Endodermal cell (in vitro differentiated cells): ENCODE measurements at regions not wholly inside any gene's neighbourhood (a gene's known extent, or its start where the extent isn't known, plus 50 kb on each side); places are given as distances from the start of the nearest gene placed in this dataset.

Experiments
- DNase-seq: peaks from one replicate; pipeline ENCODE4 v3.0.0-alpha.2; 2017
- H3K27ac ChIP-seq: 2 replicates; pipeline ENCODE4 v1.5.1; 2013; ENCODE audit warnings: mild to moderate bottlenecking, low read depth, low read length, moderate library complexity
- H3K27me3 ChIP-seq: 2 replicates; pipeline ENCODE4 v1.6.1; 2013; ENCODE audit warnings: mild to moderate bottlenecking, low read length, moderate library complexity; ENCODE audit not compliant: insufficient read depth, control insufficient read depth, poor library complexity, severe bottlenecking
- H3K36me3 ChIP-seq: 2 replicates; pipeline ENCODE4 v1.7.0; 2013; ENCODE audit warnings: mild to moderate bottlenecking, low read length, moderate library complexity; ENCODE audit not compliant: control insufficient read depth, insufficient read depth
- H3K4me1 ChIP-seq: one replicate; pipeline ENCODE4 v1.7.0; 2013; ENCODE audit warnings: low read length; ENCODE audit not compliant: control insufficient read depth, insufficient read depth
- H3K4me3 ChIP-seq: 2 replicates; pipeline ENCODE4 v1.5.1; 2013; ENCODE audit warnings: mild to moderate bottlenecking, low read length, moderate library complexity
- H3K9ac ChIP-seq: 2 replicates; pipeline ENCODE4 v1.6.1; 2013; ENCODE audit warnings: mild to moderate bottlenecking, low read length, moderate library complexity; ENCODE audit not compliant: poor library complexity, severe bottlenecking; ENCODE audit errors: extremely low read depth
- H3K9me3 ChIP-seq: 2 replicates; pipeline ENCODE4 v1.6.1; 2013; ENCODE audit warnings: mild to moderate bottlenecking, low read length, moderate library complexity; ENCODE audit not compliant: control insufficient read depth
- H3K27ac Mint-ChIP-seq: 2 replicates; pipeline ENCODE4 v1.8.0; 2020; ENCODE audit warnings: mixed read lengths
- H3K27me3 Mint-ChIP-seq: 2 replicates; pipeline ENCODE4 v1.8.0; 2021; ENCODE audit warnings: mild to moderate bottlenecking, mixed read lengths; ENCODE audit not compliant: insufficient read depth
- H3K36me3 Mint-ChIP-seq: 2 replicates; pipeline ENCODE4 v1.8.0; 2020; ENCODE audit warnings: low read depth, mixed read lengths
- H3K4me1 Mint-ChIP-seq: 2 replicates; pipeline ENCODE4 v1.8.0; 2020; ENCODE audit warnings: mixed read lengths
- H3K4me3 Mint-ChIP-seq: 2 replicates; pipeline ENCODE4 v1.8.0; 2020; ENCODE audit warnings: mild to moderate bottlenecking, moderate library complexity, mixed read lengths
- H3K9me3 Mint-ChIP-seq: 2 replicates; pipeline ENCODE4 v1.8.0; 2020; ENCODE audit warnings: mild to moderate bottlenecking, mixed read lengths
- WGBS, 2 experiments: methylation state at CpG; one replicate each; pipeline versions ENCODE4 v1.1.5 to v1.1.7; 2013; ENCODE audit warnings: missing lambda C conversion rate in 2 of 2, mixed read lengths in 1 of 2; ENCODE audit not compliant: insufficient coverage in 1 of 2, insufficient read length in 1 of 2; 5-methylcytosine and 5-hydroxymethylcytosine counted together
- TF ChIP-seq, protein P1 (sequence below): fragments of 200-600 bp; sonication (generic); conservative IDR thresholded peaks from 2 replicates; pipeline ENCODE4 v1.5.0; 2021; ENCODE audit warnings: antibody characterized with exemption, mild to moderate bottlenecking

DNA sequence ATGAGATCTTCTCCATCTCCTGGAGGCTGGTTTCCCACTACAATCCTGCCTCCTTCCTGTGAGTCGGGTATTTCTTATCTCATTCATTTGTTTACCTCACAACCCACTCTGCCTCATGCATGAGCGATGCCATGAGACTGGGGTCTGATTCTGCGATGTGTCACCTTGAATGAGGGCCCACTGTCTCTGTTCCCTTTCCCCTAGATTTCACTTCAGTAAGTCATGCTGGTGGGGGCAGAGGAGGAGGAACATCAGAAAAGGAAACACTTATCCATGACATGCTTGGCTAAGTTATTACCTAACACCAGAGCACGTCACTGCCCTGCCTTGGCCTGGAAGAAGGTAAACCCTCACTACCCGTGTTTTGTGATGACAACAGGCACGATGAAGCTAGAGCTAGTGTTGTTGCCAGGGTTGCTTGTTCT, 337.4 kb upstream of the PRDM1 start:
- Histone ChIP-seq H3K27ac (no peak overlapping the region), H3K4me3 (no peak overlapping the region), H3K27me3 (no peaks in the 10 kb centered on the region), H3K9ac (no peak overlapping the region), H3K4me1 (no peaks in the 10 kb centered on the region), H3K36me3 (no peaks in the 10 kb centered on the region), H3K9me3 (no peaks in the 10 kb centered on the region)
- H3K9me3 Mint-ChIP-seq: no peaks in the 10 kb centered on the region
- TF ChIP-seq, protein P1, sequence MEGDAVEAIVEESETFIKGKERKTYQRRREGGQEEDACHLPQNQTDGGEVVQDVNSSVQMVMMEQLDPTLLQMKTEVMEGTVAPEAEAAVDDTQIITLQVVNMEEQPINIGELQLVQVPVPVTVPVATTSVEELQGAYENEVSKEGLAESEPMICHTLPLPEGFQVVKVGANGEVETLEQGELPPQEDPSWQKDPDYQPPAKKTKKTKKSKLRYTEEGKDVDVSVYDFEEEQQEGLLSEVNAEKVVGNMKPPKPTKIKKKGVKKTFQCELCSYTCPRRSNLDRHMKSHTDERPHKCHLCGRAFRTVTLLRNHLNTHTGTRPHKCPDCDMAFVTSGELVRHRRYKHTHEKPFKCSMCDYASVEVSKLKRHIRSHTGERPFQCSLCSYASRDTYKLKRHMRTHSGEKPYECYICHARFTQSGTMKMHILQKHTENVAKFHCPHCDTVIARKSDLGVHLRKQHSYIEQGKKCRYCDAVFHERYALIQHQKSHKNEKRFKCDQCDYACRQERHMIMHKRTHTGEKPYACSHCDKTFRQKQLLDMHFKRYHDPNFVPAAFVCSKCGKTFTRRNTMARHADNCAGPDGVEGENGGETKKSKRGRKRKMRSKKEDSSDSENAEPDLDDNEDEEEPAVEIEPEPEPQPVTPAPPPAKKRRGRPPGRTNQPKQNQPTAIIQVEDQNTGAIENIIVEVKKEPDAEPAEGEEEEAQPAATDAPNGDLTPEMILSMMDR: no peak
- no peaks in the 10 kb centered on the region for H3K36me3 Mint-ChIP-seq
- peaks cover 24% of the 10 kb centered on the region for H3K4me1 Mint-ChIP-seq
- no peak overlapping the region for H3K4me3 Mint-ChIP-seq
- H3K27ac Mint-ChIP-seq: no peak overlapping the region
- 80 to 94% methylated on average over 4 to 6 of the region's 6 CpGs for WGBS, 2 experiments
- no peak for DNase-seq
- H3K27me3 Mint-ChIP-seq: no peaks in the 10 kb centered on the region

DNA sequence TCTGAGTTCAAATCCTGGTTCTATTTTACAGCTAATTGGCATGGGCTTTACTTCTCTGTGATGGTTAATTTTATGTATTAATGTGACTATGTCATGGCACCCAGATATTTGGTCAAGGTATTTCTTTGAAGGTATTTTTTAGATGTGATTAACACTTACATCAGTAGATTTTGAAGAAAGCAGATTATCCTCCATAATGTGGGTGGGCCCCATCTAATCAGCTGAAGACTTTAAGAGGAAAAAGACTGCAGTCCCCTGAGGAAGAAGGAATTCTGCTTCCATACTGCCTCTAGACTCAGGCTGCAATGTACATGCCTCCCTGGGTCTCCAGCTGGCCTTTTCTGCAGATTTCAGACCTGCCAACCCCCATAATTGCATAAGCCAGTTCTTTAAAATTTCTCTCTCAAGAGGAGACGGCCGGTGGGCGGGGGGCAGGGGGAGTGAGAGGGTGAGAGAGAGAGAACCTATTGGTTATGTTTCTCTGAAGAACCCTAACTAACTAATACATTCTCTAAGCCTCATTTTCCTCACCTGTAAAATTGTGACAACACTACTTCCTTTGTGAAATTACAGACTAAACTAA, 338.2 kb upstream of the PRDM1 start:
- DNase-seq: no peak
- Histone ChIP-seq H3K4me3 (no peak overlapping the region), H3K9ac (no peak overlapping the region), H3K9me3 (no peaks in the 10 kb centered on the region), H3K27me3 (no peaks in the 10 kb centered on the region), H3K4me1 (no peaks in the 10 kb centered on the region), H3K27ac (no peak overlapping the region), H3K36me3 (no peaks in the 10 kb centered on the region)
- WGBS, 2 experiments: 100% methylated on average over 2 of the region's 3 CpGs; no CpG with 5 or more reads in 1 of the 2 experiments
- Mint-ChIP-seq H3K9me3 (no peaks in the 10 kb centered on the region), H3K4me3 (no peak overlapping the region), H3K27me3 (no peaks in the 10 kb centered on the region), H3K27ac (no peak overlapping the region), H3K36me3 (no peaks in the 10 kb centered on the region), H3K4me1 (peaks cover 20% of the 10 kb centered on the region)
- TF ChIP-seq, protein P1: no peak

DNA sequence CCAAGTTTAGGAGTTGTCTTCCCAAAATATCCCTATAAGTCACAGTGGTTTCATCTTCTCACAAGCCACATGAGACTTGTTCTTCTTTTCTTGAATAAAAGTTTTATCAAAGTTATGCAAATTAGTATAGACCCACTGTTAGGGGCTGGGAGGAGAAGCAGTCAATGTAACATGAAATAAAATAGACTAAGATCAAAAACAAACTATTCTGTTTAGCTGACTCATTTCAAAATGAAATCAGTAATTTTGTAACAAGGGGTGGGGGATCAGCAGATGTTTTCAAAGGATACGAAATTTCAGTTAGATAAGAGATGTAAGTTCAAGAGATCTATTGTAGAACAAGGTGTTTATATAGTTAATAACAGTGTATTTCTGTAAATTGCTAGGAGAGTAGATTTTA, 339.6 kb upstream of the PRDM1 start:
- no peaks in the 10 kb centered on the region for H3K9me3 Mint-ChIP-seq
- Histone ChIP-seq H3K27ac (no peak overlapping the region), H3K27me3 (no peaks in the 10 kb centered on the region), H3K36me3 (no peaks in the 10 kb centered on the region), H3K9me3 (no peaks in the 10 kb centered on the region), H3K9ac (no peak overlapping the region), H3K4me3 (no peak overlapping the region), H3K4me1 (no peaks in the 10 kb centered on the region)
- H3K36me3 Mint-ChIP-seq: no peaks in the 10 kb centered on the region
- peaks cover 24% of the 10 kb centered on the region for H3K4me1 Mint-ChIP-seq
- no peak overlapping the region for H3K4me3 Mint-ChIP-seq
- WGBS, 2 experiments: 93% methylated on average over 1 of the region's 1 CpG; no CpG with 5 or more reads in 1 of the 2 experiments
- no peak overlapping the region for H3K27ac Mint-ChIP-seq
- TF ChIP-seq, protein P1: no peak
- no peak for DNase-seq
- no peaks in the 10 kb centered on the region for H3K27me3 Mint-ChIP-seq
